GM18499 (cell line): ENCODE measurements at regions not wholly inside any gene's neighbourhood (a gene's known extent, or its start where the extent isn't known, plus 50 kb on each side); places are given as distances from the start of the nearest gene placed in this dataset.

Source experiments
- ATAC-seq: cut with Tn5 transposase; IDR thresholded peaks from one replicate; pipeline ENCODE4 v1.9.1; 2021; ENCODE audit warnings: moderate number of reproducible peaks; ENCODE audit not compliant: insufficient read depth, unreplicated experiment

DNA sequence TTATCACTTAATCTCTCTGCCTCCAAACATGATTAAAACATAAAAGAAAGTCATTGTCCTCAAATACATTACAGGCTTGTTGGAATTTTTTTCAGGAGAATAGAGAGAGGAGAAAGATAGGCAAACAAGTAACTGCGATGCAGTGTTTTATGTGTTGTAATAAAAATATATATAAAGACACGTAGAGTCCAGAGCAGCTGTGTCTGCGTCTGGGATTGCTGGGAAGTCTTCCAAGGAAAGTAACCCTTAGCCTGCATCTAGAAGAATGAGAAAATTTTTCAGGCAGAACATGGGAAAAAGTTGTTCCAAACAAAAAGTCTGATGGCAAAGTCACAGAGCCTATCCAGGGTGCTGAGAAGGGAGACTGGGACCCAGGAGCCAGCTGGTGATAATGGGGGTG is 91.8 kb upstream of the ST6GAL2 start:
- ATAC-seq: no peak

DNA sequence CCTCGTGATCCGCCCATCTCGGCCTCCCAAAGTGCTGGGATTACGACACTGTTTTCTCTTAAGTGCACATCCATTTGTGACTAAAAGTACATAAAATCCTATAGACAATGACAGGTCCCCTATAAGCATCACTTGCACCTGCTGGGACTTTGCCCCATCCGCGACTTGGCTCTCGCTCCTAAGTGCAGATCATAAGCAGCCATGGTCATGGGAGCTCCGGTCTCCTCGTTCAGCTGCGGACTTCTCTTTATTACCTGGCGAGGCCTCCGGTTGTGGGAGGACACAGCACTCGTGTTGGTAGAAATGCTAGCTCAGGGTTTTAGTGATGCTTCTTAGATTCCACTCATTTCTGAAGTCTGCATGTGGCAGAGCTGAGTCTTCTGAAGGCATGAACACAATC is 92.7 kb upstream of the ST6GAL2 start:
- ATAC-seq: no peak

- ATAC-seq: no peak
Observed at GRCh38 chr2:106981491-106981890, 95.5 kb upstream of the ST6GAL2 start.

- no peak for ATAC-seq
Observed at GRCh38 chr2:106982350-106982749, 96.4 kb upstream of the ST6GAL2 start.

- no peak for ATAC-seq
Observed at GRCh38 chr2:106983305-106983704, 97.3 kb upstream of the ST6GAL2 start.

GRCh38 chr2:106988361-106988760 is 102.4 kb upstream of the ST6GAL2 start:
- no peak for ATAC-seq

GRCh38 chr2:106990297-106990696 is 104.3 kb upstream of the ST6GAL2 start:
- ATAC-seq: no peak

DNA sequence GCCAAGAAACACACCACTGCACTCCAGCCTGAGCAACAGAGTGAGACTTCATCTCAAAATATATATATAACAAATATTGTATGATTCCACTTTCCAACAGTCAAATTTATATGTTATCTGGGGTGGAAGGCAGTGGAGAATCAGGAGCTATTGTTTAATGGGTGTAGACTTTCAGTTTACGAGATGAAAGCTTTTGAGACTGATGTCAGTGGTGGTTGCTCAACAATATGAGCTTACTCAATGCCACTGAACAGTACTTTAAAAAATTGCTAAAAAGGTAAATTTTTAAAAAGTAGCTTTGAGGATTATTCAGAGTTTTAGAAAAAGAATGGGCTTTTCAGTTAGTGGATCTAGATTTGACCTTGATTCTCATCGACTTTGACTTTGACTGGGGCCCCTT is 105.9 kb upstream of the ST6GAL2 start:
- no peak for ATAC-seq

- ATAC-seq: no peak
Observed at GRCh38 chr2:106995556-106995955, 109.6 kb upstream of the ST6GAL2 start.

DNA sequence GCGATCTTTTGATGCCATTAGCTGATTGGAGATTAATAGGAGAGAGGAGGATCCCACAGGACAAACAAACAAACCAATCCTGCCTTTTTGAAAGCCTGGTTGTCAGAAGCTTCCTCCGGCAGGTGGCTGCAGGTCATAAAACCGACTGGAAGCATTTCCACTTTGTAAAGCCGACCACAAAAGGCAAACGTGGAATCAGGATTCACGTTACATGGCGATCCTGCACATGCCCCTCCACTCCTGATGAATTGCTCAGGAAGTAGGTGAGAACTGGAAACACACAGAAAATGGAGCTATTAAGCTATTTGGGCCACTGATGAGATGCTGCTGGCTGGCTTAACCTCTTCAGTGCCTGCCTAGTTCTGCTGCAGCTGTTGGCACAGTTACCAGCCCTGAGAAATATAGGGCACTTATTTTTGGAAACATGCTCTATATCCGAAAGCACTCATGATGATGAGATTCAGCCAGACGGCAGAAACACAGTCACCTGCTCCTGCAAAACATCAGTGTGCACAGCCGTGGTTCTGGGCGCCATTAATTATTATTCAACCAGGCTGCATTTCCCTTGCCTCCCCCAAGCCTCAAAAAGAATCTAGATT is 110.3 kb upstream of the ST6GAL2 start:
- no peak for ATAC-seq

- ATAC-seq: no peak
Observed at GRCh38 chr2:106997204-106997603, 111.2 kb upstream of the ST6GAL2 start.

DNA sequence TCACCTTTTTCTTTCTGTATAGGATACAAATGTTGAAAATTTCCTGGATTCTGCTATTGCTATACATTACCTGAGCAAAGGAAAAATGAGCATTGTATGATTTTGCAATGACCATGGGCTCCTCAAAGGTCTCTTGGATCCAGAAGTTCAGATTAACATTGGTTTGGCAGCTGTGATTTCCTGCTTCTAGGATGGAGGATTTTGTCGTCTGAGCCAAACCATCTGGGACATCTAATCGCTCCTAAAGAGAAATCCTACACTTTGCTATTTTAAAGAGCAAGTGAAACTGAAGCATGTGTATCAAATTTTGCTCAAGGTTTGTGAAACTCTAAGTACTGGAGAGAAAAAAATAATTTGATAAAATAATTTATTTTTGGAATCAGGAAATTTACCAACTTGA is 115.1 kb upstream of the ST6GAL2 start:
- ATAC-seq: no peak

DNA sequence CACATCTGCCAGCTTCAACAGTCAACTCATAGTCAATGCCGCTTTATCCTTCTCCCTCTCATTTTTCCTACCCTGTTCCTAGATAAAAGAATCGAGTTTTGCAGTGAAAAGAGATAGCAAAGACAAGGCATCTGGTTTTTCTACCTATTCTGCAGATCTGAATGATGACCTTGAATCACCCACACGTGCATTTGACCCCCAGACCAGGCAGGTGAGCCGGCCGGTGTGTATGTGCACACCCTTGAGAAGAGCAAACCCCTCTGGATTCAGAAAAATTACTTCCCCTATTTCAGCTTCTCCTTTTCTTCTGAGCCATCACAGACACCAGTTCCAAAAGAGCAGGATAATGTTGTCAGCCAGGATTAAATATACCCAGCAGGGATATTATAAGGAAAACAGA is 115.6 kb upstream of the ST6GAL2 start:
- ATAC-seq: no peak

DNA sequence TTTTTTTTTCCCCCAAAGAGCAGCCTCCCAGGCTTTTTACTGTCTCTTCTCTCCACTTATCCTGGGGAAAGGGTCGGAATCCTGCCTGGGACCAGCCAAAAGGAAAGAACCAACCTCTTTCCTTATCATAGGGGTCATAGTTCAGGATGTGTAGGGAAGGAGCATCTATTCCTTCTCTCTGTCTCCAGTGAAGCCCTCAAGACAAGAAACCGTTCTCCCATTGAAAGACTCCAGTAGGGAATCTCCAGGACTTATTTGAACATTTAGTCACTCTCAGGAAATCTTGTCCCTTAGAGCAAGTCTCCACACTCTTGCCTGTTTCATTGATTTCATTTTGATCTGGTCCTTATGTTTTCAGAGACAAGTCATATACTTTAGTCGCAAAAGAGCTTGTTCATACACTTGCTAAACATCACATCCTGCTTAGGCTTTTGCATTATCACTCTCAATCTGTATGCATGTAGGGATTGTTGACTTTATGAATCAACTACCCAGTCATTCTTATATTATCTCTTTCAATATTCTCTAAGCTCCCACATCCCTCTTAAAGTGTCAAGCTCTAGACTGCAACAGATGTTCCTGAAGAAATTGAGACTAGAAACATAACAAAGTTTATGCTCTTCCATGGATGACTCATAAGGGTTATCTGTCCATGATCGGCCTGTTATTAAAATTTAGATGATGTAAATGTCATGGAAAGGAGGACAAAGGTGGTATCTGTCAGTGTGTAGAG is 116.2 kb upstream of the ST6GAL2 start:
- ATAC-seq: no peak

DNA sequence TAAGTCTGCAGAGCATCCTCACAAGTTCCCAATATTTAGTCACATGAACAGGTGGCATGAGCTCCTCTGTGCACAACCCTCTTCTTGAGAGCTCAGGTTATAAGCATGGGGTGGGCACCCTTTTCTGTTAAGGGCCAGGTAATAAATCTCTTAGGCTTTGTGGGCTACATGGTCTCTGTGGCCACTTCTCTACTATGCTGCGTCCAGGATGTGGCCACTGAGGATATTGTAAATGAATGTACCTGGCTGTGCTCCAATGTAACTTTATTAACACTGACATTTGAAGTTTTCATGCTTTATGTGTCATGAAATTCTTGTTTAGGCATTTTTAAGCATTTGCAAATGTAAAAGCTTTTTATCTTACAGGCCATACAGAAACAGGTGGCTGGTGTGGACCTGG is 116.8 kb upstream of the ST6GAL2 start:
- no peak for ATAC-seq

GRCh38 chr2:107005853-107006252 is 119.9 kb upstream of the ST6GAL2 start:
- ATAC-seq: no peak

DNA sequence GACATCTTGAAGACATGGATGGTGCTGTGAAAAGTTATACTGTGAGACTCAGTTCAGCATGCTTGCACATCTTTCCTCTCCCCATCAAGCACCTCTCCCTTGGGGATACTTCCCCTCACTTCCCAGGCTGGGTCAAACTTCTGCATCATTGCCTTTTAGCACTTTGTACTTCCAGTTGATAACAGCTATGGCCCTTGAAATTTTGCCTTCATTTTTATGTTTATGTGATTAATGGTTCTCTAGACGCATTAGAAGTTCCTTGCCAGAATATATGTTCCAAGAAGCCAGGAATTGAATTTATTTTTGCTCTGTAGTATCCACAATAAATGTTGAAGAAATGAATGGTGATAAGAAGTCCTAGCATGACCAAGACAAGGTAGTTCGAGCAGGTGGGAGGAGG is 120.9 kb upstream of the ST6GAL2 start:
- no peak for ATAC-seq

DNA sequence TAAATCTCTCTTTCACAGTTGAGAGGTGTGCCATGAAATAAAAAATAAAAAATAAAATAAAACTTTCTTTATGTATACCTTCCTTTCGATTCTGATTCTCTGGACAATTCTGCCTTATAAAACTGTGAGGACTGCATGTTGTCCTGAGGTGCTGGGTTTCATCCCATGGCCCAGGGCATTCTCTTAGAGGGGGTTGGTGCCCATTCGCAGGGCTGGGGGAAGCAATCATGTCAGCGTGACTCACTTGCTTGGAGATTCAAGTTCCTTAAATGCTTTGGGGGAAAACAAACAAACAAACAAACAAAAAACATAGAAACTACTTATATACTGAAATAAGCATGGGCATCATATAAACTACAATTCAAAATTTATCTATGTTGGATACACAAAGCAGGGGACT is 122.0 kb upstream of the ST6GAL2 start:
- no peak for ATAC-seq

DNA sequence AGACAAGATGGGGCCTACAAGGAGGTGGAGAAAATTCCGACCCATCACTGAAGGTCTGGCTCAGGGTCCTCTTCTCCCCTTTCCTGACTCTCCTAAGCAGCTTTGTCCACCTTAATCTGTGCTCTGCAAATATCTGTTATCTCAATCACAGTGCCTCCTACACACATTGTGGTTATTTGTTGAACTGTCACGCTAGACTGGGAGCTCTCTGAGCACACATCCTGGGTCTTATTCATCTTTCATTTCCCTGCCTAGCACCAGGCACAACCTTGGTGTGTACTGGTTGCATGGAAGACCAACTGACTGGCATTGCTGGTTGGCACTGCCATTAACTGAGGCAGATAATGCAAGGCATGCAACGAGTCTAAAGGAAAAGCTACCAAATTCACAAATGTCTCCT is 122.9 kb upstream of the ST6GAL2 start:
- no peak for ATAC-seq

DNA sequence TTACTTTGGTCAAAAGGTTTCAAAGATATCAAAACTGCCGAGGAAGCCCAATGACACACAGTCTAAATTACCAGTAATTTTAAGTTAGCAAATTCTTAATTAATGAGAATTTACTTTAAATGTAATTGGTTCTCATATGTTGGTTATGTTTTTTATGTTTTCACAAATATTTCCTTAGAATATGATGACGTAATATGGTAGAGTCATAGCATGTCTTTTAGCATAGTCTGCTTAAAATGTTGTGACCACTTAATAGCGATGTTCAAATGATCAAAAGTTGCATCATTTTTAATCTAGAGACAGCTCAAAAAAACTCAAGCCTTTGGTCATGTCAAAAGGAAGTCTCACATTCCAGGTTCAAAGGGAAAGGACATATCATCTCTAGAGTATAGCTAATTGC is 123.3 kb upstream of the ST6GAL2 start:
- ATAC-seq: no peak

GRCh38 chr2:107012714-107013306 is 126.8 kb upstream of the ST6GAL2 start:
- ATAC-seq: no peak

DNA sequence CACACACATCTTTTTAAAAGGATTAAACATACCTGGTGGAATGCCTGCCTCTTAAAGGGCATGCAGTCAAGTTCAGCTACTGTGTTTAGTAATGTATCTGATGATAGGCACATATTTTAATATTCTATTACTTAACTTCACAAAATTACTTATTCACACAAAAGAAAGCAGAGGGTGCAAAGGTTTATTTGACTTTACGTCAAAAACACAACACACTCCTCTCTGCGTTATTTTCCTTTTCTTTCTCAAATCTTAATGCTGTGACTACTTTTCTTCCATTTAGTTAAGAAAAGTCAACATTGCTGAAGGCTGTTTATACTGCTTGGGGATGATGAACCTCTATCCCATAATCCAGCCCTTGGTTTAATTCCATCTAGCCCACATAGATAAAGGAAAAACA is 127.9 kb upstream of the ST6GAL2 start:
- no peak for ATAC-seq
